ENCODE measurements at regions not wholly inside any gene's neighbourhood (a gene's known extent, or its start where the extent isn't known, plus 50 kb on each side); places are given as distances from the start of the nearest gene placed in this dataset.

- H4K20me1 ChIP-seq (ENCODE audit: control insufficient read depth, extremely low read depth, insufficient read depth, low read length), result no peaks in the 10 kb centered on the region
- no peak overlapping the region for H2AFZ ChIP-seq (ENCODE audit: low read length)
- no peak overlapping the region for H3K4me2 ChIP-seq (ENCODE audit: extremely low read depth, insufficient read depth, low read length)
- H3K9me3 ChIP-seq (ENCODE audit: control insufficient read depth, insufficient read depth, low read depth, low read length), result no peaks in the 10 kb centered on the region
- H3K9ac ChIP-seq (ENCODE audit: insufficient read depth, low read length), result no peak overlapping the region
- no peaks in the 10 kb centered on the region for H3K27me3 ChIP-seq (ENCODE audit: control insufficient read depth, insufficient read depth, low read length)
- H3K79me2 ChIP-seq (ENCODE audit: control insufficient read depth, insufficient read depth, low read length), result no peaks in the 10 kb centered on the region
- H3K4me3 ChIP-seq (replicated peaks in 1 of 4; ENCODE audit: control extremely low read depth in 1 of 4, insufficient read depth in 1 of 4, low read depth in 3 of 4, low read length in 4 of 4), result no peak overlapping the region
- no peaks in the 10 kb centered on the region for H3K36me3 ChIP-seq (ENCODE audit: control insufficient read depth, insufficient read depth, low read length)
- no peaks in the 10 kb centered on the region for H3K4me1 ChIP-seq (ENCODE audit: control insufficient read depth, extremely low read depth, insufficient read depth, low read length)
- TF ChIP-seq EZH2 (IDR thresholded peaks at IDR 0.05; ENCODE audit: low read length, missing control alignments), result no peak
- TF ChIP-seq CTCF (conservative IDR thresholded peaks at IDR 0.05 in 1 of 2, IDR thresholded peaks at IDR 0.05 in 1 of 2; ENCODE audit: low read depth in 1 of 2, low read length in 2 of 2), result no peak
- no peak overlapping the region for H3K27ac ChIP-seq (ENCODE audit: insufficient read depth, low read length)
- DNase-seq (ENCODE audit: low read depth in 2 of 2), result no peak
Measured at GRCh38 chr3:145727476-145727875, 433.5 kb downstream of the PLOD2 start.

GRCh38 chr3:145735631-145736030 lies 425.4 kb downstream of the PLOD2 start:
- H3K79me2 ChIP-seq (ENCODE audit: control insufficient read depth, insufficient read depth, low read length), result no peaks in the 10 kb centered on the region
- H3K36me3 ChIP-seq (ENCODE audit: control insufficient read depth, insufficient read depth, low read length), result no peaks in the 10 kb centered on the region
- no peaks in the 10 kb centered on the region for H4K20me1 ChIP-seq (ENCODE audit: control insufficient read depth, extremely low read depth, insufficient read depth, low read length)
- DNase-seq (ENCODE audit: low read depth in 2 of 2), result no peak
- no peak overlapping the region for H3K4me2 ChIP-seq (ENCODE audit: extremely low read depth, insufficient read depth, low read length)
- H3K9me3 ChIP-seq (ENCODE audit: control insufficient read depth, insufficient read depth, low read depth, low read length), result no peaks in the 10 kb centered on the region
- TF ChIP-seq CTCF (conservative IDR thresholded peaks at IDR 0.05 in 1 of 2, IDR thresholded peaks at IDR 0.05 in 1 of 2; ENCODE audit: low read depth in 1 of 2, low read length in 2 of 2), result no peak
- TF ChIP-seq EZH2 (IDR thresholded peaks at IDR 0.05; ENCODE audit: low read length, missing control alignments), result no peak
- H3K4me3 ChIP-seq (replicated peaks in 1 of 4; ENCODE audit: control extremely low read depth in 1 of 4, insufficient read depth in 1 of 4, low read depth in 3 of 4, low read length in 4 of 4), result no peak overlapping the region
- no peak overlapping the region for H3K27ac ChIP-seq (ENCODE audit: insufficient read depth, low read length)
- no peak overlapping the region for H3K9ac ChIP-seq (ENCODE audit: insufficient read depth, low read length)
- no peaks in the 10 kb centered on the region for H3K27me3 ChIP-seq (ENCODE audit: control insufficient read depth, insufficient read depth, low read length)
- H2AFZ ChIP-seq (ENCODE audit: low read length), result no peak overlapping the region
- H3K4me1 ChIP-seq (ENCODE audit: control insufficient read depth, extremely low read depth, insufficient read depth, low read length), result no peaks in the 10 kb centered on the region

GRCh38 chr3:145737952-145738351 lies 423.0 kb downstream of the PLOD2 start:
- Histone ChIP-seq H3K36me3 (ENCODE audit: control insufficient read depth, insufficient read depth, low read length) (no peaks in the 10 kb centered on the region), H3K9ac (ENCODE audit: insufficient read depth, low read length) (no peak overlapping the region), H2AFZ (ENCODE audit: low read length) (no peak overlapping the region), H3K27ac (ENCODE audit: insufficient read depth, low read length) (no peak overlapping the region), H3K27me3 (ENCODE audit: control insufficient read depth, insufficient read depth, low read length) (no peaks in the 10 kb centered on the region), H3K4me1 (ENCODE audit: control insufficient read depth, extremely low read depth, insufficient read depth, low read length) (no peaks in the 10 kb centered on the region), H3K4me2 (ENCODE audit: extremely low read depth, insufficient read depth, low read length) (no peak overlapping the region), H3K4me3 (replicated peaks in 1 of 4; ENCODE audit: control extremely low read depth in 1 of 4, insufficient read depth in 1 of 4, low read depth in 3 of 4, low read length in 4 of 4) (no peak overlapping the region), H3K9me3 (ENCODE audit: control insufficient read depth, insufficient read depth, low read depth, low read length) (no peaks in the 10 kb centered on the region), H4K20me1 (ENCODE audit: control insufficient read depth, extremely low read depth, insufficient read depth, low read length) (no peaks in the 10 kb centered on the region), H3K79me2 (ENCODE audit: control insufficient read depth, insufficient read depth, low read length) (no peaks in the 10 kb centered on the region)
- TF ChIP-seq CTCF (conservative IDR thresholded peaks at IDR 0.05 in 1 of 2, IDR thresholded peaks at IDR 0.05 in 1 of 2; ENCODE audit: low read depth in 1 of 2, low read length in 2 of 2) (no peak), EZH2 (IDR thresholded peaks at IDR 0.05; ENCODE audit: low read length, missing control alignments) (no peak)
- DNase-seq (ENCODE audit: low read depth in 2 of 2), result no peak
